Activated CD8-positive, alpha-beta memory T cell treated with anti-CD3 and anti-CD28 coated beads, Interleukin-2, amount 50 U/mL, for 4 hours (primary cell): ENCODE measurements at regions not wholly inside any gene's neighbourhood (a gene's known extent, or its start where the extent isn't known, plus 50 kb on each side); places are given as distances from the start of the nearest gene placed in this dataset.
"Not testable (repeated sequence)": the region's sequence is repeated elsewhere in the genome, so short reads cannot be mapped to it uniquely, and the experiment has no call there.

Experiments used
- DNase-seq: peaks from one replicate; pipeline ENCODE4 v3.0.0-alpha.2; 2020

DNA sequence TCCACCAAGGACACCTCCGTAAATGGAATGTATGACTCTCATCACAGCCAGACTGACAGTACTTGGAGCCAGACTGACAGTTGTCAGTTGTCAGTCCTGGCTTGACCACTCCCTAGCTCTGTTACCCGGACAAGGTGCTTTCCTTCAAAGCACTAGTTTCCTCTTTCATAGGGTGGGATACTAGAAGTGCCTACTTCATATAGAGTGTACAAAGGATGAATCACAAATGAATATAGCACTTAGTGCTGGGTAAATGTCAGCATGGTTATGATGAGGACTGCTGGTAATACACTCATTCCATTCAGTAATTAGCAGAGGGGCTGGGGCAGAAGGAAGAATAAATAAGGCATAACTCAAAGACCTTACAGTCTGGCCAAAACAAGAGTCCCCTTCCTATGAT is 91.4 kb downstream of the ARL4C start:
- DNase-seq = no peak

DNA sequence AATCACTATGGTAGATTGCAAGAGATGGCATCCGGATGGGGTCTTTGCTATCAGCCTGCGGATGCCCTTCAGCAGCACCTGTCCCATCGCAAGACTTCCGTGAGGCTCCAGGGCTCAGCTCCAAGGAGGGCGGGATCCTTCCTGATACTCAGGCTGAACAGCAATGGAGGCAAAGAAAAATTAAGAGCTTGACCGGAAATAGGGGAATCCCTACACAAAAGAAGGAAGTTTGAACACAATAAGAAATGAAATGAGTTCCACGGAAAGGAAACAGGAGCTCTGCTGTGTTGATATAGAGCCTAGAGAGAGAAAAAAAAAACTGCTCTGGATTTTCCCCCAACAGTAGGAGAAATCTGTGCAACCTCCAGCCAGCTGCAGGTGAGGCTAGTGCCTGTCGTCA is 91.9 kb downstream of the ARL4C start:
- no peak for DNase-seq

DNA sequence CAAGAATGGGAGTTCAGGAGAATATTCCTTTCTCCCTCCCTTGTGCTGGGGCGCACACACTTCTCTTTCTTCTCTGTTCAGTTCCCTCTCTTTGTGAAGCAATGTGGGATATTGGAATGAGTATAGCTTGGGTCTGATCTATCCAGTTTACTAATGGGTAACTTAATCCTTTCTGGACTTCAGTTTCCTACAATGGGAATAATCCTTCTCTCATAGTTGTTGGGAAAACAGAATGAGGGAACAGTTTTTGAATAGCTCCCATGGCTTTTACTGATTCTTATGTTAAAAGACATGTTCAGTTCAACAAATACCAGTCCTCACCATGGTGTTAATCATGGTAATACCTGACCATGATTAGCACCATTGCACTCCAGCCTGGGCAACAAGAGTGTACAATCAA is 93.1 kb downstream of the ARL4C start:
- DNase-seq = no peak

DNA sequence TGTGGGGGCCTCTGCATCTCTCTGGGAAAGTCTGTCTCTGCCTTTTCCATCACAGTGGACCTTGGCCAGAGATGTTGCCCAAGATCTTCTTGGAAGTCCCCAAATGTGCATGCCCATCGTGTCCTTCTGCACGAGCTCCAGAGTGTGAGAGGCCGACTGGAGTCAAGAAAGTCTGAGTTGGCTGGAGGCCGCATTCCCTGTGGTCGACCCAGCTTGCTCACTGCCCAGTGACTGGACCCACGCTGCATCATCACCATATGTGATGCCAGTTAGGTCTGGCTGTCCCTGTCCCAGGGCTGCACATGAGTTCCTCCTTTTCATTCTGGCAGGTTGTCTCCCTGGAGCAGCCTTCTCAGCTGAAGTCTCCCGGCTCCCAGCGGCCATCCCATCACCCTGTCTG is 93.8 kb downstream of the ARL4C start:
- DNase-seq = no peak

DNA sequence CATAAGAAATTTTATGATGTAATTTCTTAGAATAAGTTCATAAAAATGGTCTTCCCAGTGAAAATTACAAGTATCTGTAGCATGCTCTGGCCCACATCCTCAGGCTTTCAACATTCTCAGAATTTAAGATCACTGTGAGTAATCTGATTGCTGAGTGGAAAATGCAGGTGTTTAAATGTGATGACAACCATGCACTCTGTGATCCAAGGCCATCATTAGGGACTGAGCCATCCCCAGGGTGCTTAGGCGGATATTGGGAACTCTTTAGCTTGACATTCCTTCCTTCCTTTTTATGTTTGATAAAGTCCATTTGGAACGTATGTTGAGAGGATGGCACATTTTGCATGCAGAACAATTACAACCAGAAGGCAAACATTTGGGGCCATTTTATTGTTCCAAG is 95.5 kb downstream of the ARL4C start:
- DNase-seq = no peak

DNA sequence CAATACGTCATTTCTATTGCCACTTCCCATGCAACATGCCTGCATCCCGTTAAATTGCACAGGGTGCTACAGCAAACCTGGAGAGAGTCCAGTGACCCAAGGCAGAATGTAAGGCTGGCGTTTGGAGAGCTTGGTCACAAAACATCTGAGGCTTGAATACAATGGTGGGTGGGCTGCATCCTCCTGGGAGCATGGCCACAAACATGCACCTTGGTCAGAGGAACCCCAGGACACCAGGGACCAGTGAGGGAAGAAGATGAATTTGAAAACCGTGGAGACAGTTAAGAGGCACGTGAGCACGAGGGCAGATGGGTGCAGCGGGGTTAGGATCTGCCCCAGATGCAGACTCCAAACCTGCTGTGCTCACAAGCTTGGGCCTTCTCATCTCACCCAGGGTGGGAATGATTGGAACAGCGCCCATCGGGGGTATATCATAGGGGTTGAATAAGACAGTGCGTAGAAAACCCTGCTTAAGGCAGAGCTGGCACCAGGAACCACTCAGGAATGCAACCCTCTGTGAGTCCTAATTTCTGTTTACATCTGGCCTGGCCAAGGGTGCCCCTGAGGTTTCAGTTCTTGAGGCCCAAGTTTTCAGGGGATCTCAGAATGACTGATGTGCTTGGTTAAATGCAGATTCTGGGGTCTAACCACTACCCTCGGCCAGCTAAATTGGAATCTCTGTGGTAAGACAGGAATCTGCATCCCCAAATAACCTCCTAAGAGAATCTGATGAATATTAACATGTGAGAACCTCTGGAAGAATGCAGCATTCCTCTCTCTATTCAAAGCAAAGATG is 97.2 kb downstream of the ARL4C start:
- DNase-seq = no peak

DNA sequence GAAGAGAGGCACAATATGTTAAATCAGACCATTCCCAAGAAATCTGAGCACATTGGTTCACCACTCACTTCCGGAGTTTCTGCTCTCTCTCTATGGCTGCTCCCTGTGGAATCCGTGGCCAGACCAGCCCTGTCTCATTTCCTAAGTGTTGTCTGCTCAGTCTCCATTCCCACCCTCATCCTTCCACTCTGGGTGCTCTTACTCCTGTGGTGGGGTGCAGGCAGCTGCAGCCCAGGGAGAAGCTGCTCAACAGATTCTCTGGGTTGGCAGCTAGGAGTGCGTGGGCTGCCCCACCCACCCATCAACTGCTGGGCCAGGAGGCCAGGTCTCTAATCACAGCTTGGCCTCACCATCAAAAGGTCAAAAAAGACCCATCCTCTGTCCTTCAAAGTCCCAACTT is 98.3 kb downstream of the ARL4C start:
- DNase-seq = no peak

DNA sequence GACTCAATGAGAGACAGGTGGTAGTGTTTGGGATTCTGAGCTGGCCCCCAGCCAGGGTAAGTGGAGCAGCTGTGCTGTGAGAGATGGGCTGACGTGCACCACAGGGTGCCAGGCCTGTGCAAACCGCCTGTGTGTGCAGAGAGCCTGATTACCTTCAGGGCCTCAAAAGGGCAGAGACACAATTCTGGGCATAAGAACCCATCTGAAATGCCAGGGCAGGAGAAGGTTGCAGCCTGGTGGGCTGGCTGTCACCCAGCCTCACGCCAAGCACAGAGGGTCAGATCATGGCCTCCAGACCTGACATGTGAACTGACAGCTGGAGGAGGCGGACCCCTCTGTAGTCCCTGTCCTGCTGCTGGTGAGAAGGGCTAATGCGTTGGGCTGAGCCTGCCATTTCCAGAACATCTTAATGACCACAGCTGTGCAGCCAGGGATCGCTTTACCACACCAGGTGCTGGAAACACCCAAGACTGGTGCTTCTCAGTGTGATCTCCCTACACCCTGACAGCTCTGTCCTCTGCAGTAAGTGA is 100.9 kb downstream of the ARL4C start:
- no peak for DNase-seq

DNA sequence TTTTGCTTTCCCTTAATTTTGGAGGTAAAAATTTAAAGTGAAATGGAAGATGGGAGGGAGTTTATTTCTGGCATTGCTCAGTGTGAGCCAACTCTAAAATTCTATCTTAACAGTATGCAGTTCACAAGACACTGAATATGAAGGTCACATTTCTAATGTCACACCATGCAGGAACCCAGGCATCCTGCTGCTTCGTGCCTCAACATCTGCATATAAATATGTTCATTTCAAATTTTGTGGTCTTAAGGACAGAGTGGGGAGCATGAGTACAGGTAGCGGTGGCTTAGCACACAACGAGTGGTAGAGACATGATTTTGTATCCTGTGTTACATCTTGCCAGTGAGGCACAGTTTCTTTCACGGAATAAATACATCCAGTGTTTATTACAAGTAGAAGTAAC is 102.4 kb downstream of the ARL4C start:
- DNase-seq = no peak

DNA sequence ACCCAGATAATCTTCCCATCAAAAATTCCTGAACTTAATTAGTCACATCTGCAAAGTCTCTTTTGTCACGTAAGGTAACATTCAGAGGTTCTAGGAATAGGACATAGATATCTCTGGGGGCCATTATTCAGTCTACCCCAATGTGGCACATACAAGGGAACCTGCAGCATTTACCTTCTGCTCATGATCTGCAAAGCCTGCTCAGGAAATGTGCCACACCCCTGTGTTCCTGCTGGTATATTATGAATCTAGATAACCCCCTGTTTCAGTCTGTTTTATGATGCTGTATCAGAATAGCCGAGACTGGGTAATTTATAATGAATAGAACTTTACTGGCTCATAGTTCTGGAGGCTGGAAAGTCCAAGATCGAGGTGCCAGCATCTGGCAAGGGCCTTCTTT is 103.5 kb downstream of the ARL4C start:
- no peak for DNase-seq

DNA sequence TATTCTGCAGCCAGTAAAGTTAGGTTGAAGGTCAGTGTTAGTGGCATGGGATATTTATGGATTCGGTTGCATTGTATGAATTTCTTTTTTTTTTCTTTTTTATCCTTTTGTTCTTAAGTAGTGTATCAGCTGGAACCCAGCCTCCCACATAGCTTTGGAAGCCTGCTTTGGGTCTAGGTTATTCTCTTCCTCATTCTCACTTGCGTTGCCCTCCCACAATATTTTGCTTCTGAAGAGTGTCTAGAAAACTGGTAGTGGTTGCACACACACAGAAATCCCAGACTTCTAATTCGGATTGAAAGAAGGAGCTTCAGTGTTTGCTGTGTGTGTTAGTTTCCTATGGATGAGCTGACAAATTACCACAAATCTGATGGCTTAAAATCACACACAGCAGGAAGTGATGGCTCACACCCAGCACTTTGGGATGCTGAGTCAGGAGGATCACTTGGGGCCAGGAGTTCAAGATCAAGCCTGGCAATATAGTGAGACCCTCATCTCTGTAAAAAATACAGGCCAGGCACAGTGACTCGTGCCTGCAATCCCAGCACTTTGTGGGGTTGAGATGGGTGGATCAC is 104.8 kb downstream of the ARL4C start:
- DNase-seq = no peak

DNA sequence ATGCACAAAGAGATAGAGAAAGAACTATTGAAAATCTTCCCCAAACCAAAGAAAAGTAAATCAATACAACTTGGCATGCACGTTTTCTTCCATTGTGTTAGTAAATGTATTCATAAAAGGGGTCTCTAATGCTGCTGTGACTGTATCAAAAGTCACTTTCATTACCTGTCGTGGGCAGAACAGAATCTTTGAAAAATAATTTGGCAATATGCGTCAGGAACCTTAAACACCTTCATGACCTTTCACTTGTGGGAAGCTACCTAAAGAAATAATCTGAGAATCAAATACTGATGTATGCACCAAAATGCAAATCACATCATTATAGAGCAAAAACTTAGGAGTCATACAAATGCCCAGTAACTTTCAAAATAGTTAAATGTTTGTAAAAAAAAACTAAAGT is 105.3 kb downstream of the ARL4C start:
- no peak for DNase-seq

DNA sequence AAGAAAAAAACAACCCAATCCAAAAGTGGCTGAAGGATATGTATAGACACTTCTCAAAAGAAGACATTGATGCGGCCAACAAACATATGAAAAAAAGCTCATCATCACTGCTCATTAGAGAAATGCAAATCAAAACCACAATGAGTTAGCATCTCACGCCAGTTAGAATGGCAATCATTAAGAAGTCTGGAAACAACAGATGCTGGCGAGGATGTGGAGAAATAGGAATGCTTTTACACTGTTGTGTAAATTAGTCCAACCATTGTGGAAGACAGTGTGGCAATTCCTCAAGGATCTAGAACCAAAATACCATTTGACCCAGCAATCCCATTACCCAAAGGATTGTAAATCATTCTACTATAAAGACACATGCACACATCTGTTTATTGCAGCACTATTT is 107.2 kb downstream of the ARL4C start:
- DNase-seq = not testable (repeated sequence)

DNA sequence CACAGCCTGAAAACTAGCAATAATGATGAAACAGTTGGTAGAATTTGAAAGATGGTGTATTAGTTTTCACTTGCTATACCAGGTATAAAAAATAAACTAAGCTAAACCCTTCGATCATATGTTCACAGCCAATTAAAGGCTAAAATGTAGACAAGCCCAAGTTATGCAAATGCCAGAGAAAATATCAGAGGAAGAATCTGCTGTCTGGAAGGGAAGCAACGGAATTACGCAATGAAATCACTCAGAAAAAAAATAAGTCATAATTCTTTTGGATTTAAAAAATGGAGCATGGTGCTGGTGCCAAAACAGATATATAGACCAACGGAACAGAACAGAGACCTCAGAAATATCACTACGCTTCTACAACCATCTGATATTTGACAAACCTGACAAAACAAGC is 108.3 kb downstream of the ARL4C start:
- DNase-seq = no peak

DNA sequence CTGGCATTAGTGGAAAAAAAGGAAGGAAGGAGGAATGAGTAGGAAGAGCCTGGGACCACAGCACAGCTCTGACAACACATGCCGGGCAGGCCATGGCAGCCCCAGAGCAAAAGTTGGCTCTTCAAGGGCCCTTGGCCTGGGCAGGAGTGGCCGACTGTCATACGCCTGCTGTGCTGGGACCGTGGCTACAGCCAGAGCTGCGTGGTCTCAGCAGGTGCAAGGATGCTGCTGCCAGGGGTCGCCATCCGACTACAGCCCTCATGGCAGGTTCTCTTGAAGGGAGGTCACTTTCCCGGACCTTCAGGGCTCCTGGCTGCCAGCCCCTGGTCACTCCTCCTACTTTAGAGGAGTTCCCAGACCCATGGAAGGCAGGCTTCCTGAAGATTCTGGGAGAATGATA is 109.9 kb downstream of the ARL4C start:
- DNase-seq = no peak

DNA sequence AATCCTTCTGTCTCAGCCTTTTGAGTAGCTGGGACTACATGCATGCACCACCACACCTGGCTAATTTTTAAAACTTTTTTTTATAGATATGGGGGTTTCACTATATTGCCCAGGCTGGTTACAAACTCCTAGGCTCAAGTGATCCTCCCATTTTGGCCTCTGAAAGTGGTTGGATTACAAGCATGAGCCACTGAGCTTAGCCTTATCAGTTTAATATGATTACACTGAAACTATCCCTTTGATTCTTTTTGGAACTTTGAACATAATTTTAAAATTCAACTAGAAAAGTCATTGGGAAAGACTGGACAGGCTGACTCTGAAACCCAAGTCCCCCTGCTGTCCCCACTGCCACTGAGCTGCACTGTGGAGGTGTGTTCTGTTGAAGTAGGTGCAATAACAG is 114.8 kb downstream of the ARL4C start:
- no peak for DNase-seq

DNA sequence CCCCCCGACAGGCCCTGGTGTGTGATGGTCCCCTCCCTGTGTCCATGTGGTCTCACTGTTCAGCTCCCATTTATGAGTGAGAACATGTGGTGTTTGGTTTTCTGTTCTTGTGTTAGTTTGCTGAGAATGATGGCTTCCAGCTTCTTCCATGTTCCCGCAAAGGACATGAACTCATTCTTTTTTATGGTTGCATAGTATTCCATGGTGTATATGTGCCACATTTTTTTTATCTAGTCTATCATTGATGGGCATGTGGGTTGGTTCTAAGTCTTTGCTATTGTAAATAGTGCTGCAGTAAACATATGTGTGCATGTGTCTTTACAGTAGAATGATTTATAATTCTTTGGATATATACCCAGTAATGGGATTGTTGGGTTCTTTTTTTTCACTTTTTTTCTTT is 117.9 kb downstream of the ARL4C start:
- not testable (repeated sequence) for DNase-seq

DNA sequence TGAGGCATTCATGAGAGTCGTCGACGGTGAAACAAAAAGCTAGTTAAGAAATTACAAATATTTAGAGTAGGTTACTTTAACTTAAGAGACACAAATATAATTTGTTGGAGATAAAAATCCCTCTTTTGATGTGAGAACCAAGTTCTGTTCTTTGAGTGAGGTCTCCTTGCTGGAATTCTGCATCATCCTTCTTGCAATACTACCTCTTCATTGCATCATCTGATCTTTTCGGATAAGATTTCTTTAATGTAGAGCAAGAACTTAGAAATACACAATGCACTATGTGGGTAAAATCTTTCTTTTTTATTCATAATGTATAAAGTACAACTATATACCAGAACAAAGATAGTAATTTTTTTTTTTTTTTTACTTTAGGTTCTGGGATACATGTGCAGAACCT is 118.4 kb downstream of the ARL4C start:
- DNase-seq = no peak

DNA sequence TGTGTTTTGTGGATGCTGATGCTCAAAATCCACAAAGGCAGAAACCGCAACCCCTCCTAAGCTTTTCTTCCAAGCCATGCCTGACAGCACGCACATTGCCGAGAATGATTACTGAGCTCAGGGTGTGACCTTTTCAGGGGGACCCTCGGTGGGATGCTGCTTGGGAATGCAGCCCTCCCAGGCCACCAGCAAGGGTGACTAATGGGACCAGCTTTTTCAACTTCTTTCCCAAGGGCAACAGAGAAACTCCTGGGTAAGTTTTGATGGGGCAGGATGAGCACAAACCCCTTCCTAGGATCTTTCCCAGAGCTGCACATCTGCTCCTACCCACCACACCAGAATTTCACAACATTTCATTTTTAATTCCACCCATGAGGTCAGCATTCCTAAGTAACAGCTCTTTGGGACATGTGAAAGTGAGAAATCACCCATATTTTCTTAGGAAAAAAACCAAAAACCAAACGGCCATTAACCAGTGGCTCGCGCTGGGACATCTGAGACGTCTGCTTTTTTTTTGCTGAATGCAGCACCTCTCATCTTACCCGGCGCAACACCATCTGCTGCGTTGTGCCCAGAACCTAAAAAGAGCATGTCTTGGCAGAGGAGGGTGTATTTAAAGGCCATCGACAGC is 119.0 kb downstream of the ARL4C start:
- DNase-seq = no peak

DNA sequence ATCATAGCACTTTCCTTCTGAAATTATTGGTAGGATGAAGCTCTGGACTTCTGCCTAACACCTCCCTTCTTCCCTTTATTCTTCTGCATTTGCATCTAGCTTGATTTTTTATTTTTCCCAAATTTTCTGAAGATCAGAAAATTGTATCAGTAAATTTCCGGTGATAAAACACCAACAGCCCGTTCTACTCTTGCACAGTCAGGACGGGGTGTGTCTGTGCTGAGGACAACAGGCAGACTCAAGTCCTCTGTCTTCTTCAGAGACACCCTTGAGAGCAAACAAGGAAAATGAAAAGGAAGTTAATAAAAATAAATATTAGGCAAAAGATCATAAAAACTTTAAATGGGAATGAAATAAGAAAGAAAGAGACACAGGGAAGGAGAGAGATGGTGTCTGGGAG is 120.7 kb downstream of the ARL4C start:
- DNase-seq = no peak

DNA sequence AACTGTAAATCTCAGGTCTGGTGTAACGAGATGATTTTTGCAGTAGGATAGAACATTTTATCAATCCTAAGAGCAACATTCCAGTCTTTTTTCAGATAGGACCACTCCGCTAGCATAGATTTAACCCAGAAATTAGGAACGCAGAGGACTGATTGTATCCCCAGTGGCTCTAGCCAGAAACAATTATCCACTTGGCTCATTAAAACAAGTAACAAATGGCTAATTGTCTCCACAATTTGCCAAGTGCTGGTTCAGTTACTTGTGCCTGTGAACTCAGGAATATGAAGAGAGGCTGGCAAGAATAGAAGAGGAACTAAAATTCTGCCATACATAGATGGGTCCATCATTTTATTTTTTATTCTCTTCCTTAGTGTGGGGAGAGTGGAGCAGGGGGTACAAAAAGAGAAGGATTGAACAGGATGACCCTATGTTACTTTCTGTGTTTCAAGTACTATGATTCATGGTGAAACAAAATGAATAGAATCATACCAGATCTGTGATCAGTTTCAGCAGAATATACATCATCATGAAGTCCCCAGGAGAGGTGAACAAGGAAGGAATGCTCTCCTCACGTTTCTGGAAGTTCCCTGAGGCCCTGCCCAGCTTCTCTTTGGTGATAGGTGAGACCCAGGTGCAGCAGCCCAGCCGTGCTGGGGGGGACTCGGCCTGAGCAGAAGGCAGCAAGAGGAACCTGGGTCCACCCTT is 121.6 kb downstream of the ARL4C start:
- no peak for DNase-seq

DNA sequence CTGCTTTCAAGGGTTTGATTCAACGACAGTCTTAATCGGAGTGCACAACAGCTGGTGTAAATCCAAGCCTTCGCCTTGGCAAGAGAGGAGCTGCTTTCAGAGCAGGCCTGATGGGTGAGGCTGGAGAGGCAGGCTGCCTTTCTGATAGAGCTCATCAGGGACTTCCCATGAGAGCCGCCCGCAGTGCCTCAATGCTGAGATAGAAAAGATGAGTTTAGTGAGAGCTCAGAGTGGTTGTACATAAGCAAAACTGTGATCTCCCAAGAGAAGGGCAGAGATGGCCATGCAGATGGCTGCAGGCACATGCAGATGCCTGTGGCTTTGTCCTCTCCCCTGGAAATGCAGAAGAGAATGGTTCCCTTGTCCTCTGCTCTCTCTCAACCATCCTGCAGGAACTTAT is 122.1 kb downstream of the ARL4C start:
- DNase-seq = no peak

DNA sequence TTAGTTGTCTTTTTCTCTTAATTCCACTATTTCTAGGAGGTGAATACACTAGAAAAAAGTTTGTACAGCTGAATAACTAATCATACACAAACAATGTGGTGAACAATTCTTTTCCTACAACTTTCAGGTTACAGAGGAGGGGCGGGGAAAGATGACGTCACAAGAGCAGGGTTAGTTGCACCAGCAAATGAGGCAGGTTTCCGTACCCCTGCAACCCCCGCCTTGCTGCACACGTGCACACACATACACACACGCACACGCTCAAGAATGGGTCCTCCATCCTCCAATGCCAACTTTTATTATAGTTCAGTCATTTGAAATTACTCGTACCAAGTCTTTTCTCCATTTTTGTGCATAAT is 122.8 kb downstream of the ARL4C start:
- DNase-seq = no peak
